ENCODE measurements at regions not wholly inside any gene's neighbourhood (a gene's known extent, or its start where the extent isn't known, plus 50 kb on each side); places are given as distances from the start of the nearest gene placed in this dataset.

GRCh38 chr3:124459678-124460077 lies 270.6 kb upstream of the UMPS start:
- TF ChIP-seq CTCF (IDR thresholded peaks at IDR 0.05) (no peak), POLR2A (IDR thresholded peaks at IDR 0.05) (no peak)

Data from Peyer's patch (tissue), 4 donors.